Spleen (tissue), 11 donors: ENCODE measurements at regions not wholly inside any gene's neighbourhood (a gene's known extent, or its start where the extent isn't known, plus 50 kb on each side); places are given as distances from the start of the nearest gene placed in this dataset.

ENCODE experiments used
- DNase-seq: peaks from one replicate; pipeline ENCODE4 v3.0.0-alpha.2; 2020
- H3K27ac ChIP-seq, 8 donors: fragments of 200-600 bp; sonication (generic) in 7 of 8; 1 replicate in 4 of 8; 2 replicates in 4 of 8; pipeline versions ENCODE4 v1.5.0 to v1.8.0; 2016 to 2021; ENCODE audit warnings: inconsistent platforms in 4 of 8, mild to moderate bottlenecking in 4 of 8, moderate library complexity in 1 of 8
- H3K27me3 ChIP-seq, 7 donors: fragments of 200-600 bp; sonication (generic) in 6 of 7; replicated peaks in 1 of 7; 1 replicate in 4 of 7; 2 replicates in 3 of 7; pipeline versions ENCODE4 v1.5.0 to v1.8.0; 2016 to 2021; ENCODE audit warnings: inconsistent platforms in 3 of 7, mild to moderate bottlenecking in 1 of 7
- H3K36me3 ChIP-seq, 6 donors: fragments of 200-600 bp; sonication (generic) in 5 of 6; 1 replicate in 4 of 6; 2 replicates in 2 of 6; pipeline versions ENCODE4 v1.5.0 to v1.8.0; 2016 to 2021; ENCODE audit warnings: inconsistent platforms in 2 of 6
- H3K4me1 ChIP-seq, 6 donors: fragments of 200-600 bp; sonication (generic) in 5 of 6; 1 replicate in 3 of 6; 2 replicates in 3 of 6; pipeline versions ENCODE4 v1.5.0 to v1.8.0; 2016 to 2021; ENCODE audit warnings: inconsistent platforms in 3 of 6
- H3K4me3 ChIP-seq, 8 donors: fragments of 200-600 bp; sonication (generic) in 7 of 8; 1 replicate in 4 of 8; 2 replicates in 4 of 8; pipeline versions ENCODE4 v1.5.0 to v1.8.0; 2016 to 2021; ENCODE audit warnings: inconsistent platforms in 4 of 8, mild to moderate bottlenecking in 4 of 8, moderate library complexity in 2 of 8
- H3K9me3 ChIP-seq, 8 donors: fragments of 200-600 bp; sonication (generic) in 7 of 8; 1 replicate in 4 of 8; 2 replicates in 4 of 8; pipeline versions ENCODE4 v1.5.0 to v1.8.0; 2016 to 2021; ENCODE audit warnings: inconsistent platforms in 4 of 8
- CTCF ChIP-seq, 11 experiments: fragments of 200-600 bp in 7 of 11; fragments of 450-650 bp in 4 of 11; sonication (generic) in 4 of 11; IDR thresholded peaks in 8 of 11; conservative IDR thresholded peaks in 3 of 11; 1 replicate in 7 of 11; 2 replicates in 4 of 11; pipeline versions ENCODE4 v1.4.0 to v1.8.0; 2016 to 2021; ENCODE audit warnings: antibody characterized with exemption in 11 of 11, inconsistent platforms in 4 of 11, mild to moderate bottlenecking in 1 of 11
- POLR2A ChIP-seq, 3 donors: fragments of 450-650 bp; IDR thresholded peaks; one replicate each; pipeline ENCODE4 v1.5.1; 2017; ENCODE audit warnings: antibody characterized with exemption in 3 of 3, mild to moderate bottlenecking in 1 of 3
- POLR2AphosphoS5 ChIP-seq, 3 donors: sonication (generic); formaldehyde crosslinking; IDR thresholded peaks; one replicate each; pipeline ENCODE4 v1.5.1; 2017; ENCODE audit warnings: antibody characterized with exemption in 3 of 3
- WGBS, 5 donors: extraction: QIAGEN DNeasy Blood & Tissue Kit in 3 of 5; methylation state at CpG; one replicate each; pipeline versions ENCODE4 v1.1.5 to v1.1.7; 2013 to 2018; 5-methylcytosine and 5-hydroxymethylcytosine counted together
- intact Hi-C: fragments of 100-400 bp; cut with DNase I; formaldehyde crosslinking; loops from one replicate; pipeline ENCODE4 v1.15.0; 2023; ENCODE audit warnings: low total_unique reads
- donor health status: healthy with polysubstance abuse.
- donor health status: DM: no; HTN: no; CAD: no; lungs with moderate emphysema.
- donor health status: DM: no; HTN: no; CAD: no.
- donor health status: Bipolar disorder and iron deficiency.
- donor health status: healthy.
- donor health status: DM: no; HTN: no; CAD: no.
- donor health status: DM: yes; HTN: yes; CAD: no.

- H3K4me3 ChIP-seq: no peak overlapping the region
- H3K36me3 ChIP-seq: no peaks in the 10 kb centered on the region
- H3K27me3 ChIP-seq: no peaks in the 10 kb centered on the region
- peaks cover 0 to 16% (median 0%) of the 10 kb centered on the region in 8 donors for H3K9me3 ChIP-seq
- DNase-seq: no peak
- H3K27ac ChIP-seq: no peak overlapping the region
- 75 to 90% (median 80%) methylated on average over 2 of the region's 2 CpGs for WGBS, 5 donors
- H3K4me1 ChIP-seq: no peaks in the 10 kb centered on the region
- no peak for TF ChIP-seq CTCF (IDR thresholded peaks at IDR 0.05 in 8 of 11, conservative IDR thresholded peaks at IDR 0.05 in 3 of 11)
- no peak for TF ChIP-seq POLR2AphosphoS5 (IDR thresholded peaks at IDR 0.05)
- TF ChIP-seq POLR2A (IDR thresholded peaks at IDR 0.05): no peak
- intact Hi-C loops: no loop called here
These were observed 373.1 kb upstream of the ADAMTS9 start for GRCh38 chr3:65060904-65061303.

GRCh38 chr3:65052101-65052500 lies 364.3 kb upstream of the ADAMTS9 start:
- peaks cover 0 to 16% (median 5%) of the 10 kb centered on the region in 8 donors for H3K9me3 ChIP-seq
- no peak overlapping the region for H3K4me3 ChIP-seq
- DNase-seq: no peak
- H3K4me1 ChIP-seq: no peaks in the 10 kb centered on the region
- WGBS, 5 donors: 81 to 100% (median 85%) methylated on average over 1 of the region's 1 CpG
- intact Hi-C loops: no loop called here
- no peak overlapping the region for H3K27ac ChIP-seq
- no peaks in the 10 kb centered on the region for H3K36me3 ChIP-seq
- no peaks in the 10 kb centered on the region for H3K27me3 ChIP-seq
- no peak for TF ChIP-seq CTCF (IDR thresholded peaks at IDR 0.05 in 8 of 11, conservative IDR thresholded peaks at IDR 0.05 in 3 of 11)
- TF ChIP-seq POLR2A (IDR thresholded peaks at IDR 0.05): no peak
- TF ChIP-seq POLR2AphosphoS5 (IDR thresholded peaks at IDR 0.05): no peak

- Histone ChIP-seq H3K4me1 (no peaks in the 10 kb centered on the region), H3K27ac (no peak overlapping the region), H3K9me3 (peaks cover 0 to 31% (median 17%) of the 10 kb centered on the region in 8 donors), H3K27me3 (no peaks in the 10 kb centered on the region), H3K4me3 (no peak overlapping the region), H3K36me3 (no peaks in the 10 kb centered on the region)
- WGBS, 5 donors: 75 to 98% (median 84%) methylated on average over 1 of the region's 1 CpG
- no peak for TF ChIP-seq CTCF (IDR thresholded peaks at IDR 0.05 in 8 of 11, conservative IDR thresholded peaks at IDR 0.05 in 3 of 11)
- TF ChIP-seq POLR2A (IDR thresholded peaks at IDR 0.05): no peak
- no peak for TF ChIP-seq POLR2AphosphoS5 (IDR thresholded peaks at IDR 0.05)
- intact Hi-C loops: no loop called here
- DNase-seq: no peak
These were observed 360.4 kb upstream of the ADAMTS9 start for GRCh38 chr3:65048151-65048550.

- Histone ChIP-seq H3K27ac (no peak overlapping the region), H3K27me3 (no peaks in the 10 kb centered on the region), H3K4me3 (no peak overlapping the region), H3K4me1 (no peaks in the 10 kb centered on the region), H3K36me3 (no peaks in the 10 kb centered on the region), H3K9me3 (peaks cover 0 to 33% (median 15%) of the 10 kb centered on the region in 8 donors)
- DNase-seq: no peak
- intact Hi-C loops: no loop called here
- 71 to 87% (median 74%) methylated on average over 1 of the region's 1 CpG for WGBS, 5 donors
- TF ChIP-seq POLR2AphosphoS5 (IDR thresholded peaks at IDR 0.05): no peak
- TF ChIP-seq CTCF (IDR thresholded peaks at IDR 0.05 in 8 of 11, conservative IDR thresholded peaks at IDR 0.05 in 3 of 11): no peak
- TF ChIP-seq POLR2A (IDR thresholded peaks at IDR 0.05): no peak
These were observed 357.3 kb upstream of the ADAMTS9 start for GRCh38 chr3:65045138-65045537.
